NCI-H524 (cell line): ENCODE measurements at regions not wholly inside any gene's neighbourhood (a gene's known extent, or its start where the extent isn't known, plus 50 kb on each side); places are given as distances from the start of the nearest gene placed in this dataset.

ENCODE experiments used
- DNase-seq, 2 experiments: peaks; one replicate each; lab custom pipeline; 2025; lab: John Stamatoyannopoulos, UW

- no peak for DNase-seq
These were observed 353.6 kb upstream of the RPS6KA3 start for GRCh38 chrX:20620306-20620705.

- no peak for DNase-seq
These were observed 343.3 kb upstream of the RPS6KA3 start for GRCh38 chrX:20609916-20610415.

GRCh38 chrX:20606831-20607230 is 340.1 kb upstream of the RPS6KA3 start:
- no peak for DNase-seq

- no peak for DNase-seq
These were observed 330.1 kb upstream of the RPS6KA3 start for GRCh38 chrX:20596856-20597255.

- no peak for DNase-seq
These were observed 329.3 kb upstream of the RPS6KA3 start for GRCh38 chrX:20595928-20596575.

GRCh38 chrX:20594985-20595384 is 328.3 kb upstream of the RPS6KA3 start:
- peak in 1 of 2 experiments; percentile 23 for DNase-seq

- no peak for DNase-seq
These were observed 327.1 kb upstream of the RPS6KA3 start for GRCh38 chrX:20593836-20594235.

GRCh38 chrX:20593402-20593801 is 326.7 kb upstream of the RPS6KA3 start:
- DNase-seq, result no peak

- no peak for DNase-seq
These were observed 324.5 kb upstream of the RPS6KA3 start for GRCh38 chrX:20591246-20591645.

- no peak for DNase-seq
These were observed 319.1 kb upstream of the RPS6KA3 start for GRCh38 chrX:20585782-20586181.

- no peak for DNase-seq
These were observed 304.9 kb upstream of the RPS6KA3 start for GRCh38 chrX:20571611-20572010.

GRCh38 chrX:20567108-20567507 is 300.4 kb upstream of the RPS6KA3 start:
- no peak for DNase-seq

GRCh38 chrX:20547611-20548051 is 280.9 kb upstream of the RPS6KA3 start:
- DNase-seq, result no peak

GRCh38 chrX:20545538-20545937 is 278.8 kb upstream of the RPS6KA3 start:
- no peak for DNase-seq

GRCh38 chrX:20542072-20542471 is 275.4 kb upstream of the RPS6KA3 start:
- DNase-seq, result no peak

- DNase-seq, result no peak
These were observed 272.3 kb upstream of the RPS6KA3 start for GRCh38 chrX:20538974-20539373.

GRCh38 chrX:20531667-20532066 is 265.0 kb upstream of the RPS6KA3 start:
- no peak for DNase-seq

GRCh38 chrX:20530406-20530921 is 263.8 kb upstream of the RPS6KA3 start:
- peak; percentile 47 to 78 for DNase-seq

- DNase-seq, result no peak
These were observed 263.0 kb upstream of the RPS6KA3 start for GRCh38 chrX:20529711-20530110.

- peak in 1 of 2 experiments; percentile 36 for DNase-seq
These were observed 262.6 kb upstream of the RPS6KA3 start for GRCh38 chrX:20529301-20529700.

GRCh38 chrX:20527558-20528011 is 260.9 kb upstream of the RPS6KA3 start:
- peak; percentile 48 to 74 for DNase-seq

GRCh38 chrX:20527041-20527440 is 260.3 kb upstream of the RPS6KA3 start:
- no peak for DNase-seq

- no peak for DNase-seq
These were observed 257.1 kb upstream of the RPS6KA3 start for GRCh38 chrX:20523626-20524312.
